Osteoblast (primary cell): ENCODE measurements at regions not wholly inside any gene's neighbourhood (a gene's known extent, or its start where the extent isn't known, plus 50 kb on each side); places are given as distances from the start of the nearest gene placed in this dataset.

ENCODE experiments used
- DNase-seq: peaks from one replicate; pipeline ENCODE4 v3.0.0; 2011; ENCODE audit warnings: low spot score, mixed read lengths; ENCODE audit not compliant: insufficient read length; ENCODE audit errors: missing footprints
- H2AFZ ChIP-seq: 2 replicates; pipeline ENCODE4 v1.6.0; 2011; ENCODE audit warnings: mild to moderate bottlenecking, low read length
- H3K27ac ChIP-seq: 2 replicates; pipeline ENCODE4 v1.5.1; 2011; ENCODE audit warnings: mild to moderate bottlenecking, low read depth, low read length, moderate library complexity
- H3K27me3 ChIP-seq: 2 replicates; pipeline ENCODE4 v1.6.0; 2012; ENCODE audit warnings: mild to moderate bottlenecking, control low read depth, inconsistent platforms, low read length, moderate library complexity; ENCODE audit not compliant: insufficient read depth
- H3K36me3 ChIP-seq: 2 replicates; pipeline ENCODE4 v1.5.1; 2011; ENCODE audit warnings: mild to moderate bottlenecking, low read length, control low read depth, moderate library complexity; ENCODE audit not compliant: insufficient read depth
- H3K4me1 ChIP-seq: 2 replicates; pipeline ENCODE4 v1.5.1; 2011; ENCODE audit warnings: mild to moderate bottlenecking, low read length, control low read depth, moderate library complexity; ENCODE audit not compliant: insufficient read depth
- H3K4me2 ChIP-seq: 2 replicates; pipeline ENCODE4 v1.6.0; 2011; ENCODE audit warnings: mild to moderate bottlenecking, low read length; ENCODE audit not compliant: insufficient read depth
- H3K4me3 ChIP-seq: fragments of 200-600 bp; sonication (generic); 3 replicates; pipeline ENCODE4 v1.5.1; 2012; ENCODE audit warnings: mild to moderate bottlenecking, low read length, inconsistent platforms; ENCODE audit not compliant: insufficient read depth
- H3K79me2 ChIP-seq: 2 replicates; pipeline ENCODE4 v1.6.0; 2012; ENCODE audit warnings: mild to moderate bottlenecking, low read length, control low read depth, inconsistent platforms; ENCODE audit not compliant: insufficient read depth
- H3K9me3 ChIP-seq: 2 replicates; pipeline ENCODE4 v1.5.1; 2011; ENCODE audit warnings: low read depth, low read length, control low read depth
- H4K20me1 ChIP-seq: 2 replicates; pipeline ENCODE4 v1.6.0; 2012; ENCODE audit warnings: mild to moderate bottlenecking, low read length, control low read depth; ENCODE audit not compliant: insufficient read depth
- TF ChIP-seq, protein P1 (sequence below): IDR thresholded peaks from 2 replicates; pipeline ENCODE4 v1.5.1; 2011; ENCODE audit warnings: mild to moderate bottlenecking, low read depth, low read length, moderate library complexity; ENCODE audit errors: extremely low read depth

DNA sequence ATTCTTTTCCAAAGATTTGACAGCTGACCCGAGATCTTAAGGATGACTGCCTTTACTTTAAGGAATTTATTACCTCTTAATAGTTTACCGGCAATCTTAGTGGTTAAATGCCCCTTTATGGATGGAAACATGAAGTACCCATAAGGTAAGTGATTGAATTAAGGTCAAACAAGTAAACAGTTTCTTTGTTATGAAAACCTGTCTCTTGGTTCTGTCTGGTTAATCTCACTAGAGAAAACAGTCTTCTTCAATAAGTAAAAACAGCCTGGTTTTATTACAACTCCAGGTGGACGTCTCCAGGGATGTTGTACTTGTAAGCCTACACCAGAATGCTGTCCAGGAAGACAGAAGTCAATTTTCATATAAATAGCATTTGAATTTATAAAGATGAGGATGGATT lies 161.8 kb upstream of the MTPN start:
- no peak overlapping the region for H2AFZ ChIP-seq
- TF ChIP-seq, protein P1, sequence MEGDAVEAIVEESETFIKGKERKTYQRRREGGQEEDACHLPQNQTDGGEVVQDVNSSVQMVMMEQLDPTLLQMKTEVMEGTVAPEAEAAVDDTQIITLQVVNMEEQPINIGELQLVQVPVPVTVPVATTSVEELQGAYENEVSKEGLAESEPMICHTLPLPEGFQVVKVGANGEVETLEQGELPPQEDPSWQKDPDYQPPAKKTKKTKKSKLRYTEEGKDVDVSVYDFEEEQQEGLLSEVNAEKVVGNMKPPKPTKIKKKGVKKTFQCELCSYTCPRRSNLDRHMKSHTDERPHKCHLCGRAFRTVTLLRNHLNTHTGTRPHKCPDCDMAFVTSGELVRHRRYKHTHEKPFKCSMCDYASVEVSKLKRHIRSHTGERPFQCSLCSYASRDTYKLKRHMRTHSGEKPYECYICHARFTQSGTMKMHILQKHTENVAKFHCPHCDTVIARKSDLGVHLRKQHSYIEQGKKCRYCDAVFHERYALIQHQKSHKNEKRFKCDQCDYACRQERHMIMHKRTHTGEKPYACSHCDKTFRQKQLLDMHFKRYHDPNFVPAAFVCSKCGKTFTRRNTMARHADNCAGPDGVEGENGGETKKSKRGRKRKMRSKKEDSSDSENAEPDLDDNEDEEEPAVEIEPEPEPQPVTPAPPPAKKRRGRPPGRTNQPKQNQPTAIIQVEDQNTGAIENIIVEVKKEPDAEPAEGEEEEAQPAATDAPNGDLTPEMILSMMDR: no peak
- no peaks in the 10 kb centered on the region for H3K36me3 ChIP-seq
- no peak overlapping the region for H3K4me3 ChIP-seq
- no peaks in the 10 kb centered on the region for H3K79me2 ChIP-seq
- no peaks in the 10 kb centered on the region for H3K27me3 ChIP-seq
- H4K20me1 ChIP-seq: no peaks in the 10 kb centered on the region
- H3K4me2 ChIP-seq: no peak overlapping the region
- no peaks in the 10 kb centered on the region for H3K4me1 ChIP-seq
- H3K27ac ChIP-seq: no peak overlapping the region
- DNase-seq: no peak
- no peaks in the 10 kb centered on the region for H3K9me3 ChIP-seq

DNA sequence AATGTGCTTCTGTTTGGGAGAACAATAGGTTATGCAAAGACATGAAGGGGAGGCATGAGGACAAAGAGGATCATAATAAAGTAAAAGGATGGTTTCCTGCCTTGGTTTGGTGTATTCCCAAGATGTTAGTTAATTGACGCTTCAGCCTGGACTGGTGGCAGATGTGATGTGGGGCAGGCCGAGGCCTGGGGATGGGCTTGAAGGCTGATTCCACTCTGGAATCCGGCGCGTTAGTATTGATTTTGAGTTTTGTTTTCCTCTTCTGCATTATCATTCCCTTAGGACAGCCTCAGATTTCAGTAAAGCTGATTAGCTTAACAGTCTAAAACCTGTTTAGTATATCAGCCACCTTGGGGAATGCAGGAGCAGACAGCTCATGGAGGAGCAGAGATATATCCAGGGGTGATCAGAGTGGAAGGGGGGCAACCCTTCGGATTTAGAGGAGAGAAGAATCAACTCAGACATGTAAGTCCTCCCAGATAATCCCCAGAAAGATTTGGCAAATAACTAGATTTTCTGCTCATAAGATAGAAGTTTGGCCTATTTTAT lies 159.8 kb upstream of the MTPN start:
- no peak overlapping the region for H3K27ac ChIP-seq

DNA sequence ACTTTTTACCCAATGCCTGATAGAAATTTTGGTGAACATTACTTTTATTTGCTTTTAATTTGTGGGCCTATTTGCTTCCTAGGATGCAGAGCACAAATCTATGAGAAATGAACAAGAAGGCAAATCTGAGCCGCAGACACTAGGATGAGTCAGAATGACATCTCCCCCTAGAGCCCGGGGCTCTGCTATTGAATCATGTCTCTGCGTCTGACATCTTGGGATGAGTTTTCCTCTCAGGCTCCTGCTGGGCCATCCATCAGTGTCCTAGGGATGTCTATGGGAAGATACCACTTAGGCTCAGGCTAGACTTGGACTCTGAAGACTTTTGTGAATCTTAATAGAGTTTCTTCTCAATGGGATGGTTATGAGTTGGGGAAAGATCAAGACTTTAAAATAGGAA lies 157.3 kb upstream of the MTPN start:
- Histone ChIP-seq H3K4me1 (no peaks in the 10 kb centered on the region), H3K36me3 (no peaks in the 10 kb centered on the region), H3K9me3 (no peaks in the 10 kb centered on the region), H3K27ac (no peak overlapping the region), H2AFZ (no peak overlapping the region), H3K27me3 (no peaks in the 10 kb centered on the region), H3K4me3 (no peak overlapping the region), H3K4me2 (no peak overlapping the region), H3K79me2 (no peaks in the 10 kb centered on the region), H4K20me1 (no peaks in the 10 kb centered on the region)
- no peak for DNase-seq
- TF ChIP-seq, protein P1: no peak

More for the DNA sequence above, 159.8 kb upstream of the MTPN start:
- no peaks in the 10 kb centered on the region for H3K79me2 ChIP-seq
- no peaks in the 10 kb centered on the region for H3K27me3 ChIP-seq
- no peak overlapping the region for H2AFZ ChIP-seq
- H3K36me3 ChIP-seq: no peaks in the 10 kb centered on the region
- no peak for DNase-seq
- no peak overlapping the region for H3K4me2 ChIP-seq
- no peaks in the 10 kb centered on the region for H3K9me3 ChIP-seq
- no peak overlapping the region for H3K4me3 ChIP-seq
- H4K20me1 ChIP-seq: no peaks in the 10 kb centered on the region
- TF ChIP-seq, protein P1: no peak
- no peaks in the 10 kb centered on the region for H3K4me1 ChIP-seq

DNA sequence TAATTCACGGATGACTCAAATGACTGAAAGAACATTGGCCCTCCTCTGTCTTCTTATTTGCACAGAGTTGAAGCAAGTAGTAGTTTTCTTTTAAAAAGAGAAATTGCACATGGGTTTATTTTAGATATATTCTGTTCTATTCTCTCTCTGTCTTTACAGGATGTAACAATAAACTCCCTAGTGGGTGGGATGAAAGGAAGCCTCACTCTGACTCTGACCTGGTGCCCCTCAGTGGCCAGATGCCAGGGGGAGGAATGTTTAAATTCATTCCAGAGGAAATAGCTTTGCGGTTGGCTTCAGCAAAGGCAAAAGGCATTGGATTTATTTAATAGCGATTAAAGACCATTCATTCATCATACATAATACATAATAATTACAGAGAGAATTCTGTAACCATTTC lies 156.4 kb upstream of the MTPN start:
- Histone ChIP-seq H3K79me2 (no peaks in the 10 kb centered on the region), H3K36me3 (no peaks in the 10 kb centered on the region), H3K27me3 (no peaks in the 10 kb centered on the region), H3K4me3 (no peak overlapping the region), H3K9me3 (no peaks in the 10 kb centered on the region), H3K4me2 (no peak overlapping the region), H3K4me1 (no peaks in the 10 kb centered on the region), H4K20me1 (no peaks in the 10 kb centered on the region), H3K27ac (no peak overlapping the region), H2AFZ (no peak overlapping the region)
- DNase-seq: no peak
- TF ChIP-seq, protein P1: no peak
